DND-41 (cell line): ENCODE measurements at regions not wholly inside any gene's neighbourhood (a gene's known extent, or its start where the extent isn't known, plus 50 kb on each side); places are given as distances from the start of the nearest gene placed in this dataset.

Experiments
- ATAC-seq: fragments of 200-7000 bp; cut with Tn5 transposase; 3 replicates; pipeline ENCODE4 v1.9.1; 2021; ENCODE audit warnings: low read depth; ENCODE audit not compliant: insufficient read depth
- DNase-seq: peaks from one replicate; pipeline ENCODE4 v3.0.0-alpha.2; 2020
- H2AFZ ChIP-seq: 2 replicates; pipeline ENCODE4 v1.6.0; 2012; ENCODE audit warnings: low read depth, low read length
- H3K27ac ChIP-seq: 2 replicates; pipeline ENCODE4 v1.5.1; 2012; ENCODE audit warnings: low read length, inconsistent platforms
- H3K27me3 ChIP-seq: fragments of 200-600 bp; sonication (generic); 2 replicates; pipeline ENCODE4 v1.6.0; 2012; ENCODE audit warnings: low read length, mild to moderate bottlenecking, inconsistent platforms; ENCODE audit not compliant: insufficient read depth, poor library complexity
- H3K36me3 ChIP-seq: 2 replicates; pipeline ENCODE4 v1.5.1; 2012; ENCODE audit warnings: low read length, inconsistent platforms; ENCODE audit not compliant: insufficient read depth
- H3K4me1 ChIP-seq: 2 replicates; pipeline ENCODE4 v1.5.1; 2012; ENCODE audit warnings: mild to moderate bottlenecking, low read length; ENCODE audit not compliant: insufficient read depth
- H3K4me2 ChIP-seq: 2 replicates; pipeline ENCODE4 v1.6.0; 2012; ENCODE audit warnings: mild to moderate bottlenecking, moderate library complexity, low read length, inconsistent platforms; ENCODE audit not compliant: insufficient read depth
- H3K4me3 ChIP-seq, 2 experiments: fragments of 200-600 bp in 1 of 2; shearing (Covaris generic) in 1 of 2; 2 replicates each; pipeline ENCODE4 v1.5.1; 2012 to 2016; ENCODE audit warnings: inconsistent platforms in 2 of 2, low read length in 2 of 2, mild to moderate bottlenecking in 2 of 2, low read depth in 1 of 2, moderate library complexity in 1 of 2
- H3K79me2 ChIP-seq: 2 replicates; pipeline ENCODE4 v1.6.0; 2012; ENCODE audit warnings: low read length, inconsistent platforms; ENCODE audit not compliant: insufficient read depth
- H3K9ac ChIP-seq: 2 replicates; pipeline ENCODE4 v1.6.0; 2012; ENCODE audit warnings: low read depth, mild to moderate bottlenecking, inconsistent platforms, low read length, moderate library complexity
- H3K9me3 ChIP-seq: 2 replicates; pipeline ENCODE4 v1.5.1; 2012; ENCODE audit warnings: low read length, moderate library complexity, mild to moderate bottlenecking, inconsistent platforms; ENCODE audit not compliant: insufficient read depth, severe bottlenecking
- H4K20me1 ChIP-seq: 2 replicates; pipeline ENCODE4 v1.6.0; 2012; ENCODE audit warnings: low read length; ENCODE audit not compliant: insufficient read depth
- CTCF ChIP-seq: IDR thresholded peaks from 2 replicates; pipeline ENCODE4 v1.5.1; 2012; ENCODE audit warnings: borderline replicate concordance, low read length, moderate library complexity, mild to moderate bottlenecking; ENCODE audit not compliant: poor library complexity, severe bottlenecking; ENCODE audit errors: extremely low read depth
- EZH2 ChIP-seq: IDR thresholded peaks from 3 replicates; pipeline ENCODE4 v1.6.1; 2012; ENCODE audit warnings: borderline replicate concordance, low read depth, mild to moderate bottlenecking, moderate library complexity, low read length, inconsistent platforms; ENCODE audit not compliant: severe bottlenecking

- Histone ChIP-seq H4K20me1 (no peaks in the 10 kb centered on the region), H3K79me2 (no peaks in the 10 kb centered on the region), H3K4me1 (no peaks in the 10 kb centered on the region), H3K9ac (no peak overlapping the region), H3K4me2 (no peak overlapping the region), H3K36me3 (no peaks in the 10 kb centered on the region), H3K9me3 (no peaks in the 10 kb centered on the region), H3K27me3 (no peaks in the 10 kb centered on the region), H3K4me3 (no peak overlapping the region), H3K27ac (no peak overlapping the region), H2AFZ (no peak overlapping the region)
- TF ChIP-seq CTCF (no peak), EZH2 (no peak)
- DNase-seq (no peak), ATAC-seq (no peak)
Measured at GRCh38 chr11:90764691-90765090, 541.8 kb upstream of the CHORDC1 start.

- no peaks in the 10 kb centered on the region for H3K27me3 ChIP-seq
- no peaks in the 10 kb centered on the region for H3K9me3 ChIP-seq
- no peaks in the 10 kb centered on the region for H4K20me1 ChIP-seq
- H3K4me3 ChIP-seq: no peak overlapping the region
- no peak overlapping the region for H3K9ac ChIP-seq
- no peak overlapping the region for H2AFZ ChIP-seq
- H3K36me3 ChIP-seq: no peaks in the 10 kb centered on the region
- H3K79me2 ChIP-seq: no peaks in the 10 kb centered on the region
- ATAC-seq (no peak), DNase-seq (no peak)
- TF ChIP-seq CTCF (no peak), EZH2 (no peak)
- H3K4me2 ChIP-seq: no peak overlapping the region
- no peak overlapping the region for H3K27ac ChIP-seq
- H3K4me1 ChIP-seq: no peaks in the 10 kb centered on the region
Measured at GRCh38 chr11:90757849-90758494, 535.1 kb upstream of the CHORDC1 start.

- H3K4me2 ChIP-seq: no peak overlapping the region
- no peaks in the 10 kb centered on the region for H3K4me1 ChIP-seq
- DNase-seq (no peak), ATAC-seq (no peak)
- H3K27me3 ChIP-seq: no peaks in the 10 kb centered on the region
- no peak overlapping the region for H2AFZ ChIP-seq
- no peaks in the 10 kb centered on the region for H3K36me3 ChIP-seq
- no peak for TF ChIP-seq CTCF
- no peak for TF ChIP-seq EZH2
- no peaks in the 10 kb centered on the region for H3K9me3 ChIP-seq
- no peak overlapping the region for H3K9ac ChIP-seq
- no peaks in the 10 kb centered on the region for H4K20me1 ChIP-seq
- no peak overlapping the region for H3K4me3 ChIP-seq
- H3K79me2 ChIP-seq: no peaks in the 10 kb centered on the region
- H3K27ac ChIP-seq: no peak overlapping the region
Measured at GRCh38 chr11:90756617-90757016, 533.8 kb upstream of the CHORDC1 start.
